GM12878 (cell line): ENCODE measurements at regions not wholly inside any gene's neighbourhood (a gene's known extent, or its start where the extent isn't known, plus 50 kb on each side); places are given as distances from the start of the nearest gene placed in this dataset.

Experiments used
- ATAC-seq: fragments of 200-7000 bp; cut with Tn5 transposase; 3 replicates; pipeline ENCODE4 v1.9.1; 2020; ENCODE audit warnings: mild to moderate bottlenecking, moderate library complexity
- BruUV-seq: library from RNA; stranded (reverse); fragments of 400-500 nt; replicated peaks from 2 replicates; lab custom pipeline; 2021; lab: Mats Ljungman, UMichigan
- CTCF ChIA-PET: fragments of 300-600 bp; sonication (Branson Sonifier 250); formaldehyde crosslinking; extraction: SDS; loops from one replicate; lab custom pipeline; 2021; ENCODE audit warnings: inconsistent platforms; lab: Yijun Ruan, JAX
- POLR2A ChIA-PET: fragments of 350-600 bp; formaldehyde crosslinking; extraction: SDS; loops from one replicate; lab custom pipeline; 2021; ENCODE audit warnings: inconsistent platforms; lab: Charles Lee
- RAD21 ChIA-PET: fragments of 300-600 bp; sonication (Branson Sonifier 250); formaldehyde crosslinking; loops from one replicate; lab custom pipeline; 2023; ENCODE audit warnings: antibody characterized with exemption; ENCODE audit not compliant: unreplicated experiment; lab: Charles Lee
- SMC1A ChIA-PET: fragments of 300-600 bp; sonication (Branson Sonifier 250); formaldehyde crosslinking; loops from one replicate; lab custom pipeline; 2023; ENCODE audit not compliant: unreplicated experiment, uncharacterized antibody; lab: Charles Lee
- DNase-seq: peaks from one replicate; pipeline ENCODE4 v3.0.0-alpha.2; 2011; ENCODE audit warnings: low read depth, low spot score
- FAIRE-seq: peaks from 3 replicates; lab custom pipeline; 2011; peaks lifted over from hg19 to GRCh38; lab: Jason Lieb, UNC
- H2AFZ ChIP-seq: 2 replicates; pipeline ENCODE4 v1.6.0; 2011; ENCODE audit warnings: low read depth, low read length, control low read depth; ENCODE audit not compliant: control insufficient read depth
- H3K27ac ChIP-seq: 2 replicates; pipeline ENCODE4 v1.5.1; 2011; ENCODE audit warnings: control low read depth; ENCODE audit not compliant: control insufficient read depth, insufficient read depth
- H3K27me3 ChIP-seq, 2 experiments: replicated peaks in 1 of 2; 2 replicates each; pipeline versions ENCODE4 v1.6.0 to v1.6.1; 2011; ENCODE audit warnings: low read length in 1 of 2; ENCODE audit not compliant: control insufficient read depth in 2 of 2, insufficient read depth in 2 of 2
- H3K36me3 ChIP-seq, 2 experiments: 2 replicates each; pipeline ENCODE4 v1.5.1; 2011; ENCODE audit warnings: low read length in 1 of 2; ENCODE audit not compliant: control insufficient read depth in 2 of 2, insufficient read depth in 2 of 2
- H3K4me1 ChIP-seq: 2 replicates; pipeline ENCODE4 v1.6.1; 2011; ENCODE audit warnings: mild to moderate bottlenecking, low read length, moderate library complexity, mixed read lengths; ENCODE audit not compliant: control insufficient read depth, insufficient read depth
- H3K4me2 ChIP-seq: 2 replicates; pipeline ENCODE4 v1.6.0; 2011; ENCODE audit warnings: control low read depth; ENCODE audit not compliant: control insufficient read depth, insufficient read depth
- H3K4me3 ChIP-seq: fragments of 200-600 bp; sonication (generic); 2 replicates; pipeline ENCODE4 v1.5.1; 2016
- H3K79me2 ChIP-seq: 2 replicates; pipeline ENCODE4 v1.6.0; 2011; ENCODE audit warnings: low read length; ENCODE audit not compliant: control insufficient read depth, insufficient read depth
- H3K9ac ChIP-seq: 2 replicates; pipeline ENCODE4 v1.8.0; 2011; ENCODE audit warnings: low read length, control low read depth, mixed read lengths; ENCODE audit not compliant: control insufficient read depth, insufficient read depth
- H3K9me3 ChIP-seq: replicated peaks from 3 replicates; pipeline ENCODE4 v1.5.1; 2011; ENCODE audit warnings: mild to moderate bottlenecking, low read length; ENCODE audit not compliant: control insufficient read depth, insufficient read depth
- H4K20me1 ChIP-seq: 2 replicates; pipeline ENCODE4 v1.6.0; 2011; ENCODE audit not compliant: control insufficient read depth, insufficient read depth
- HSF1 ChIP-seq: fragments of 150-350 bp; IDR thresholded peaks from 2 replicates; pipeline ENCODE4 v1.6.1; 2014; ENCODE audit warnings: mild to moderate bottlenecking, low read depth, low read length
- NKRF ChIP-seq: fragments of 450-650 bp; conservative IDR thresholded peaks from 2 replicates; pipeline ENCODE4 v1.6.1; 2017; ENCODE audit warnings: mild to moderate bottlenecking, moderate library complexity
- POU2F2 ChIP-seq: IDR thresholded peaks from 3 replicates; pipeline ENCODE4 v1.6.1; 2011; ENCODE audit warnings: low read depth, mild to moderate bottlenecking, low read length, borderline replicate concordance
- ZSCAN29 ChIP-seq: fragments of 450-650 bp; IDR thresholded peaks from 2 replicates; pipeline ENCODE4 v1.6.1; 2017; ENCODE audit warnings: mild to moderate bottlenecking, moderate library complexity
- WGBS: methylation state at CpG from one replicate; pipeline ENCODE4 v1.1.6; 2016; ENCODE audit warnings: low lambda C conversion rate; ENCODE audit not compliant: insufficient replicate concordance, insufficient coverage; ENCODE audit errors: missing lambda C conversion rate; 5-methylcytosine and 5-hydroxymethylcytosine counted together
- in situ Hi-C: fragments of 300-500 bp; cut with MboI; formaldehyde crosslinking; loops from 9 replicates; pipeline ENCODE4 v1.14.3; 2018; ENCODE audit warnings: mixed read lengths
- intact Hi-C: fragments of 100-400 bp; cut with micrococcal nuclease; formaldehyde crosslinking; loops from one replicate; pipeline ENCODE4 v1.14.2; 2022; ENCODE audit not compliant: unreplicated experiment

GRCh38 chr1:95701450-95702173, 467.6 kb downstream of the RWDD3 start:
- Histone ChIP-seq H3K9me3 (no peaks in the 10 kb centered on the region; the same call in 2 of the 3 replicates), H2AFZ (no peak overlapping the region), H3K27ac (no peak overlapping the region), H3K4me3 (no peak overlapping the region), H3K79me2 (no peaks in the 10 kb centered on the region), H4K20me1 (no peaks in the 10 kb centered on the region), H3K27me3 (no peaks in the 10 kb centered on the region), H3K4me1 (no peaks in the 10 kb centered on the region), H3K9ac (no peak overlapping the region), H3K36me3 (no peaks in the 10 kb centered on the region)
- WGBS, result 2% methylated on average over 4 of the region's 4 CpGs
- intact Hi-C loops, result no loop called here
- ChIA-PET SMC1A (no interaction called here), POLR2A (no interaction called here), RAD21 (no interaction called here)
- in situ Hi-C loops, result no loop called here
- no peak for FAIRE-seq
- no TSS peak for BruUV-seq
- no peak for DNase-seq
- TF ChIP-seq HSF1 (no peak), POU2F2 (no peak), ZSCAN29 (no peak), NKRF (no peak)
- TF ChIP-seq, all 136 proteins: peak for 0
- CTCF ChIA-PET, result no interaction called here
- no peak for ATAC-seq
- H3K4me2 ChIP-seq, result no peak overlapping the region
